ENCODE measurements at regions not wholly inside any gene's neighbourhood (a gene's known extent, or its start where the extent isn't known, plus 50 kb on each side); places are given as distances from the start of the nearest gene placed in this dataset.
A peak's percentile ranks its signal among the peaks of the same experiment; 100 is the strongest.
"Not testable (repeated sequence)": the region's sequence is repeated elsewhere in the genome, so short reads cannot be mapped to it uniquely, and the experiment has no call there.

- DNase-seq (no peak), FAIRE-seq (no peak)
- no peak overlapping the region for H3K27ac ChIP-seq (ENCODE audit: low read depth in 1 of 3, low read length in 2 of 3)
- no peaks in the 10 kb centered on the region for H3K36me3 ChIP-seq (ENCODE audit: control insufficient read depth in 3 of 3, insufficient read depth in 2 of 3, low read depth in 1 of 3, low read length in 3 of 3)
- H3K4me1 ChIP-seq (ENCODE audit: control insufficient read depth in 3 of 3, insufficient read depth in 2 of 3, low read depth in 1 of 3, low read length in 2 of 3), result peaks cover 0 to 4% (median 0%) of the 10 kb centered on the region in 3 donors
- H3K4me3 ChIP-seq (ENCODE audit: low read depth in 1 of 3, low read length in 3 of 3), result no peak overlapping the region
- no peaks in the 10 kb centered on the region for H3K27me3 ChIP-seq (ENCODE audit: control insufficient read depth in 3 of 3, insufficient read depth in 3 of 3, low read length in 3 of 3)
- peaks cover 0 to 10% of the 10 kb centered on the region in 2 donors for H3K9me3 ChIP-seq (ENCODE audit: control insufficient read depth in 2 of 2, insufficient read depth in 1 of 2, low read depth in 1 of 2, low read length in 1 of 2)
- 94 to 97% (median 95%) methylated on average over 5 of the region's 5 CpGs for WGBS, 3 donors
Measured at GRCh38 chr9:14989811-14990210, 79.6 kb upstream of the FREM1 start.

GRCh38 chr9:14989336-14989735 lies 79.1 kb upstream of the FREM1 start:
- 91 to 94% (median 92%) methylated on average over 7 of the region's 7 CpGs for WGBS, 3 donors
- H3K27me3 ChIP-seq (ENCODE audit: control insufficient read depth in 3 of 3, insufficient read depth in 3 of 3, low read length in 3 of 3); FAIRE-seq; DNase-seq; H3K27ac ChIP-seq (ENCODE audit: low read depth in 1 of 3, low read length in 2 of 3); H3K4me1 ChIP-seq (ENCODE audit: control insufficient read depth in 3 of 3, insufficient read depth in 2 of 3, low read depth in 1 of 3, low read length in 2 of 3); H3K36me3 ChIP-seq (ENCODE audit: control insufficient read depth in 3 of 3, insufficient read depth in 2 of 3, low read depth in 1 of 3, low read length in 3 of 3); H3K9me3 ChIP-seq (ENCODE audit: control insufficient read depth in 2 of 2, insufficient read depth in 1 of 2, low read depth in 1 of 2, low read length in 1 of 2); H3K4me3 ChIP-seq (ENCODE audit: low read depth in 1 of 3, low read length in 3 of 3): not testable (repeated sequence)

- H3K4me1 ChIP-seq (ENCODE audit: control insufficient read depth in 3 of 3, insufficient read depth in 2 of 3, low read depth in 1 of 3, low read length in 2 of 3), result no peaks in the 10 kb centered on the region
- WGBS, 3 donors, result 78 to 89% (median 88%) methylated on average over 1 of the region's 1 CpG
- no peak overlapping the region for H3K27ac ChIP-seq (ENCODE audit: low read depth in 1 of 3, low read length in 2 of 3)
- no peaks in the 10 kb centered on the region for H3K27me3 ChIP-seq (ENCODE audit: control insufficient read depth in 3 of 3, insufficient read depth in 3 of 3, low read length in 3 of 3)
- FAIRE-seq, result no peak
- peaks cover 0 to 10% of the 10 kb centered on the region in 2 donors for H3K9me3 ChIP-seq (ENCODE audit: control insufficient read depth in 2 of 2, insufficient read depth in 1 of 2, low read depth in 1 of 2, low read length in 1 of 2)
- H3K4me3 ChIP-seq (ENCODE audit: low read depth in 1 of 3, low read length in 3 of 3), result no peak overlapping the region
- no peaks in the 10 kb centered on the region for H3K36me3 ChIP-seq (ENCODE audit: control insufficient read depth in 3 of 3, insufficient read depth in 2 of 3, low read depth in 1 of 3, low read length in 3 of 3)
- no peak for DNase-seq
Measured at GRCh38 chr9:14987858-14988257, 77.6 kb upstream of the FREM1 start.

- Histone ChIP-seq H3K4me3 (ENCODE audit: low read depth in 1 of 3, low read length in 3 of 3) (no peak overlapping the region), H3K27ac (ENCODE audit: low read depth in 1 of 3, low read length in 2 of 3) (no peak overlapping the region), H3K36me3 (ENCODE audit: control insufficient read depth in 3 of 3, insufficient read depth in 2 of 3, low read depth in 1 of 3, low read length in 3 of 3) (no peaks in the 10 kb centered on the region), H3K9me3 (ENCODE audit: control insufficient read depth in 2 of 2, insufficient read depth in 1 of 2, low read depth in 1 of 2, low read length in 1 of 2) (no peaks in the 10 kb centered on the region), H3K4me1 (ENCODE audit: control insufficient read depth in 3 of 3, insufficient read depth in 2 of 3, low read depth in 1 of 3, low read length in 2 of 3) (no peaks in the 10 kb centered on the region), H3K27me3 (ENCODE audit: control insufficient read depth in 3 of 3, insufficient read depth in 3 of 3, low read length in 3 of 3) (no peaks in the 10 kb centered on the region)
- DNase-seq (no peak), FAIRE-seq (no peak)
- WGBS, 3 donors, result 74 to 97% (median 84%) methylated on average over 1 of the region's 1 CpG
Measured at GRCh38 chr9:14985419-14985818, 75.2 kb upstream of the FREM1 start.

GRCh38 chr9:14983599-14983998 lies 73.4 kb upstream of the FREM1 start:
- no peak for FAIRE-seq
- Histone ChIP-seq H3K9me3 (ENCODE audit: control insufficient read depth in 2 of 2, insufficient read depth in 1 of 2, low read depth in 1 of 2, low read length in 1 of 2) (no peaks in the 10 kb centered on the region), H3K27me3 (ENCODE audit: control insufficient read depth in 3 of 3, insufficient read depth in 3 of 3, low read length in 3 of 3) (no peaks in the 10 kb centered on the region), H3K4me3 (ENCODE audit: low read depth in 1 of 3, low read length in 3 of 3) (no peak overlapping the region), H3K27ac (ENCODE audit: low read depth in 1 of 3, low read length in 2 of 3) (no peak overlapping the region), H3K4me1 (ENCODE audit: control insufficient read depth in 3 of 3, insufficient read depth in 2 of 3, low read depth in 1 of 3, low read length in 2 of 3) (no peaks in the 10 kb centered on the region), H3K36me3 (ENCODE audit: control insufficient read depth in 3 of 3, insufficient read depth in 2 of 3, low read depth in 1 of 3, low read length in 3 of 3) (no peaks in the 10 kb centered on the region)
- 14 to 43% (median 34%) methylated on average over 1 of the region's 1 CpG for WGBS, 3 donors
- DNase-seq, result peak in 1 of 2 donors; percentile 48

GRCh38 chr9:14981291-14981950 lies 71.2 kb upstream of the FREM1 start:
- H3K4me3 ChIP-seq (ENCODE audit: low read depth in 1 of 3, low read length in 3 of 3), result no peak overlapping the region
- peak overlapping the region in 1 of 3 donors; percentile 23 for H3K27ac ChIP-seq (ENCODE audit: low read depth in 1 of 3, low read length in 2 of 3)
- DNase-seq, result no peak
- no peaks in the 10 kb centered on the region for H3K36me3 ChIP-seq (ENCODE audit: control insufficient read depth in 3 of 3, insufficient read depth in 2 of 3, low read depth in 1 of 3, low read length in 3 of 3)
- no peaks in the 10 kb centered on the region for H3K27me3 ChIP-seq (ENCODE audit: control insufficient read depth in 3 of 3, insufficient read depth in 3 of 3, low read length in 3 of 3)
- 62 to 79% (median 64%) methylated on average over 3 of the region's 3 CpGs for WGBS, 3 donors
- H3K9me3 ChIP-seq (ENCODE audit: control insufficient read depth in 2 of 2, insufficient read depth in 1 of 2, low read depth in 1 of 2, low read length in 1 of 2), result no peaks in the 10 kb centered on the region
- H3K4me1 ChIP-seq (ENCODE audit: control insufficient read depth in 3 of 3, insufficient read depth in 2 of 3, low read depth in 1 of 3, low read length in 2 of 3), result no peaks in the 10 kb centered on the region
- FAIRE-seq, result no peak

GRCh38 chr9:14978022-14979000 lies 68.1 kb upstream of the FREM1 start:
- H3K27me3 ChIP-seq (ENCODE audit: control insufficient read depth in 3 of 3, insufficient read depth in 3 of 3, low read length in 3 of 3), result no peaks in the 10 kb centered on the region
- WGBS, 3 donors, result 63 to 83% (median 67%) methylated on average over 49 of the region's 49 CpGs
- H3K4me3 ChIP-seq (ENCODE audit: low read depth in 1 of 3, low read length in 3 of 3), result peak overlapping the region in 1 of 3 donors; percentile 13
- no peaks in the 10 kb centered on the region for H3K4me1 ChIP-seq (ENCODE audit: control insufficient read depth in 3 of 3, insufficient read depth in 2 of 3, low read depth in 1 of 3, low read length in 2 of 3)
- DNase-seq (peak; percentile 56 to 75), FAIRE-seq (no peak)
- no peaks in the 10 kb centered on the region for H3K36me3 ChIP-seq (ENCODE audit: control insufficient read depth in 3 of 3, insufficient read depth in 2 of 3, low read depth in 1 of 3, low read length in 3 of 3)
- peak overlapping the region in 2 of 3 donors; percentile 13 to 17 for H3K27ac ChIP-seq (ENCODE audit: low read depth in 1 of 3, low read length in 2 of 3)
- H3K9me3 ChIP-seq (ENCODE audit: control insufficient read depth in 2 of 2, insufficient read depth in 1 of 2, low read depth in 1 of 2, low read length in 1 of 2), result no peaks in the 10 kb centered on the region

- DNase-seq, result peak; percentile 25 to 44
- Histone ChIP-seq H3K9me3 (ENCODE audit: control insufficient read depth in 2 of 2, insufficient read depth in 1 of 2, low read depth in 1 of 2, low read length in 1 of 2) (no peaks in the 10 kb centered on the region), H3K27ac (ENCODE audit: low read depth in 1 of 3, low read length in 2 of 3) (no peak overlapping the region), H3K36me3 (ENCODE audit: control insufficient read depth in 3 of 3, insufficient read depth in 2 of 3, low read depth in 1 of 3, low read length in 3 of 3) (no peaks in the 10 kb centered on the region), H3K4me1 (ENCODE audit: control insufficient read depth in 3 of 3, insufficient read depth in 2 of 3, low read depth in 1 of 3, low read length in 2 of 3) (peaks cover 0 to 2% (median 0%) of the 10 kb centered on the region in 3 donors), H3K27me3 (ENCODE audit: control insufficient read depth in 3 of 3, insufficient read depth in 3 of 3, low read length in 3 of 3) (peaks cover 0 to 2% (median 0%) of the 10 kb centered on the region in 3 donors), H3K4me3 (ENCODE audit: low read depth in 1 of 3, low read length in 3 of 3) (no peak overlapping the region)
- WGBS, 3 donors, result 58 to 76% (median 64%) methylated on average over 8 of the region's 8 CpGs
- FAIRE-seq, result no peak
Measured at GRCh38 chr9:14967450-14968321, 57.5 kb upstream of the FREM1 start.

Data from small intestine (tissue), 7 donors.